ENCODE measurements at regions not wholly inside any gene's neighbourhood (a gene's known extent, or its start where the extent isn't known, plus 50 kb on each side); places are given as distances from the start of the nearest gene placed in this dataset.
"Not testable (repeated sequence)": the region's sequence is repeated elsewhere in the genome, so short reads cannot be mapped to it uniquely, and the experiment has no call there.

GRCh38 chr3:153245661-153246060, 83.6 kb downstream of the RAP2B start:
- WGBS, 3 donors: 93 to 100% (median 100%) methylated on average over 2 of the region's 2 CpGs
- no peaks in the 10 kb centered on the region for H3K9me3 ChIP-seq (ENCODE audit: control insufficient read depth in 2 of 2, insufficient read depth in 1 of 2, low read depth in 1 of 2, low read length in 1 of 2)
- no peak for FAIRE-seq

GRCh38 chr3:153246331-153246730, 84.3 kb downstream of the RAP2B start:
- Histone ChIP-seq H3K4me1 (ENCODE audit: control insufficient read depth in 3 of 3, insufficient read depth in 2 of 3, low read depth in 1 of 3, low read length in 2 of 3) (no peaks in the 10 kb centered on the region), H3K9me3 (ENCODE audit: control insufficient read depth in 2 of 2, insufficient read depth in 1 of 2, low read depth in 1 of 2, low read length in 1 of 2) (no peaks in the 10 kb centered on the region), H3K36me3 (ENCODE audit: control insufficient read depth in 3 of 3, insufficient read depth in 2 of 3, low read depth in 1 of 3, low read length in 3 of 3) (no peaks in the 10 kb centered on the region), H3K4me3 (ENCODE audit: low read depth in 1 of 3, low read length in 3 of 3) (no peak overlapping the region), H3K27ac (ENCODE audit: low read depth in 1 of 3, low read length in 2 of 3) (no peak overlapping the region), H3K27me3 (ENCODE audit: control insufficient read depth in 3 of 3, insufficient read depth in 3 of 3, low read length in 3 of 3) (no peaks in the 10 kb centered on the region)
- 0% methylated on average over 1 of the region's 1 CpG for WGBS, 3 donors
- DNase-seq (no peak), FAIRE-seq (no peak)

More at GRCh38 chr3:153245661-153246060, 83.6 kb downstream of the RAP2B start:
- Histone ChIP-seq H3K36me3 (ENCODE audit: control insufficient read depth in 3 of 3, insufficient read depth in 2 of 3, low read depth in 1 of 3, low read length in 3 of 3) (no peaks in the 10 kb centered on the region), H3K4me1 (ENCODE audit: control insufficient read depth in 3 of 3, insufficient read depth in 2 of 3, low read depth in 1 of 3, low read length in 2 of 3) (no peaks in the 10 kb centered on the region), H3K27ac (ENCODE audit: low read depth in 1 of 3, low read length in 2 of 3) (no peak overlapping the region), H3K27me3 (ENCODE audit: control insufficient read depth in 3 of 3, insufficient read depth in 3 of 3, low read length in 3 of 3) (no peaks in the 10 kb centered on the region), H3K4me3 (ENCODE audit: low read depth in 1 of 3, low read length in 3 of 3) (no peak overlapping the region)
- no peak for DNase-seq

DNA sequence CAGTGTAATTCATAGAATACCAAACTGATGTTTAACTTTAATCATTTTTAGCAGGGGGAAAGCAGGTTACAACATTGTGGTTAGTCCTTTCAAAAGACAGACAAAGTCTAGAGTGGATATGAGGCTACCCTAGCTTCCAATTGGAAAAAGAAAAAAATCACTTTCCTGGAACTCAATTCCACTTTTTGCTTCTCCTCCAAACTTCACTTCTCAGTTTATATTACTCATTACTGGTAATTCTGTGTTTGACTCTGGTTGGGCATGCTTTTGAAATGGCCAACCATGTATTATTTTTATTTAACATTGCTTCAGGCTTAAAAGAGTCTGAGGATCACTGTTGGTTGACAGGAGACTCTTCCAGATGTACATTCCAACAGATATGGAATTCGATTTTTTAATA, 84.8 kb downstream of the RAP2B start:
- H3K27ac ChIP-seq (ENCODE audit: low read depth in 1 of 3, low read length in 2 of 3): no peak overlapping the region
- H3K4me1 ChIP-seq (ENCODE audit: control insufficient read depth in 3 of 3, insufficient read depth in 2 of 3, low read depth in 1 of 3, low read length in 2 of 3): no peaks in the 10 kb centered on the region
- no peaks in the 10 kb centered on the region for H3K9me3 ChIP-seq (ENCODE audit: control insufficient read depth in 2 of 2, insufficient read depth in 1 of 2, low read depth in 1 of 2, low read length in 1 of 2)
- no peaks in the 10 kb centered on the region for H3K27me3 ChIP-seq (ENCODE audit: control insufficient read depth in 3 of 3, insufficient read depth in 3 of 3, low read length in 3 of 3)
- H3K36me3 ChIP-seq (ENCODE audit: control insufficient read depth in 3 of 3, insufficient read depth in 2 of 3, low read depth in 1 of 3, low read length in 3 of 3): no peaks in the 10 kb centered on the region
- 35 to 47% (median 40%) methylated on average over 1 of the region's 1 CpG for WGBS, 3 donors
- FAIRE-seq (no peak), DNase-seq (no peak)
- H3K4me3 ChIP-seq (ENCODE audit: low read depth in 1 of 3, low read length in 3 of 3): no peak overlapping the region

DNA sequence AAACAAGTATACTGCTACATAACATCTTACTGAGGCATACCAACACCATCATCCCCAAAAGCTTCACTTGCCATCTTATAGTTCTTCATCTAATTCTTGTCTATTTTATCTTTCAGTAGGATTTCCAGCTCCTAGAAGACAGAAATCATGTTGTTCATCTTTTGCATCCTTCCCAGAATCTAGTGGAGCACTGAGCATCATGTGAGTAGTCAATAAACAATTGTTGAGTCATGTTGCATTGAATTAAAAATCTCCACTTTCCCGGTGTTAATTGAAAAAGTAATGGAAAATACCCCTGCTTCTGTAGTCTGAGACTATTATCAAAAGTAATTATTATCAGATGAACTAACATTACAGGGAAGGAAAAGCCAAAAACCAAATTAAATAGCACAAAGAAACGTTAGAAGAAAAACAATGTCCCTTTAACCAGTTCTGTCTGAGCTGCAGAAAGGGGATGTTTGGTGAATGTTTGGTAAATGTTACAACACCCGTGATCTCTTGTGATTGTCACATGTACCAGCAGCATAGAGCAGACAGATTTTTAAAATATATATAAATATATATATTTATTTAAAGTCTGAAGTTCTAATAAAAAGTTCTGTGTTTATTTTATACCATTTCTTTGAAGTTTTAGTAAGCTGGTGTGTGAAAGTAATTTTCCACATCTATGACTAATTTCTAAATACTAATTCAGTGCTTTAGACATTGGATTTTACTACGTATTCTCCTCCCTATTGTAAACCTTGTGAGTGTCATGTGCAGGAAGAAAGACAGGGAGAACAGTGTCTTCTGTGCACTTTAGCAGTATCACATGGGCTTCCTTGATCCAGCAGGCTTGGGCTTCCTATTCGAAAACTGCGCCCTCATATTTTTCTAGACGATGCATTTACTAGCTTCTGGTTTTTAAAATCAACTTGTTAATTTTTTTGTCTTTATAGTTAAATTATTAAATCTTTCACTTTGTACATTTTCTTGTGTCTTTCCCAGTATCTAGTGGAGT, 85.6 kb downstream of the RAP2B start:
- no peaks in the 10 kb centered on the region for H3K9me3 ChIP-seq (ENCODE audit: control insufficient read depth in 2 of 2, insufficient read depth in 1 of 2, low read depth in 1 of 2, low read length in 1 of 2)
- DNase-seq (no peak), FAIRE-seq (no peak)
- H3K4me3 ChIP-seq (ENCODE audit: low read depth in 1 of 3, low read length in 3 of 3): no peak overlapping the region
- no peaks in the 10 kb centered on the region for H3K36me3 ChIP-seq (ENCODE audit: control insufficient read depth in 3 of 3, insufficient read depth in 2 of 3, low read depth in 1 of 3, low read length in 3 of 3)
- no peaks in the 10 kb centered on the region for H3K27me3 ChIP-seq (ENCODE audit: control insufficient read depth in 3 of 3, insufficient read depth in 3 of 3, low read length in 3 of 3)
- 59 to 66% (median 64%) methylated on average over 7 of the region's 7 CpGs for WGBS, 3 donors
- no peaks in the 10 kb centered on the region for H3K4me1 ChIP-seq (ENCODE audit: control insufficient read depth in 3 of 3, insufficient read depth in 2 of 3, low read depth in 1 of 3, low read length in 2 of 3)
- no peak overlapping the region for H3K27ac ChIP-seq (ENCODE audit: low read depth in 1 of 3, low read length in 2 of 3)

DNA sequence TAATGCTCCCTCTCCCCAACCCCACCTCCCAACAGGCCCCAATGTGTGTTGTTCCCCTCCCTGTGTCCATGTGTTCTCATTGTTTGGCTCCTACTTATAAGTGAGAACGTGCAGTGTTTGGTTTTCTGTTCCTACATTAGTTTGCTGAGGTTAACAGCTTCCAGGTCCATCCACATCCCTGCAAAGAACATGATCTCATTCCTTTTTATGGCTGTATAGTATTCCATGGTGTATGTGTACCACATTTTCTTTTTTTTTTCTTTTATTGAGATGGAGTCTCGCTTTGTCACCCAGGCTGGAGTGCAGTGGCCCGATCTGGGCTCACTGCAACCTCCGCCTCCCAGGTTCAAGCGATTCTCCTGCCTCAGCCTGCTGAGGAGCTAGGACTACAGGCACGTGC, 86.8 kb downstream of the RAP2B start:
- H3K27me3 ChIP-seq (ENCODE audit: control insufficient read depth in 3 of 3, insufficient read depth in 3 of 3, low read length in 3 of 3); H3K36me3 ChIP-seq (ENCODE audit: control insufficient read depth in 3 of 3, insufficient read depth in 2 of 3, low read depth in 1 of 3, low read length in 3 of 3); H3K4me1 ChIP-seq (ENCODE audit: control insufficient read depth in 3 of 3, insufficient read depth in 2 of 3, low read depth in 1 of 3, low read length in 2 of 3); H3K27ac ChIP-seq (ENCODE audit: low read depth in 1 of 3, low read length in 2 of 3); H3K9me3 ChIP-seq (ENCODE audit: control insufficient read depth in 2 of 2, insufficient read depth in 1 of 2, low read depth in 1 of 2, low read length in 1 of 2); H3K4me3 ChIP-seq (ENCODE audit: low read depth in 1 of 3, low read length in 3 of 3); DNase-seq; FAIRE-seq: not testable (repeated sequence)
- 83 to 93% (median 88%) methylated on average over 6 of the region's 6 CpGs for WGBS, 3 donors

DNA sequence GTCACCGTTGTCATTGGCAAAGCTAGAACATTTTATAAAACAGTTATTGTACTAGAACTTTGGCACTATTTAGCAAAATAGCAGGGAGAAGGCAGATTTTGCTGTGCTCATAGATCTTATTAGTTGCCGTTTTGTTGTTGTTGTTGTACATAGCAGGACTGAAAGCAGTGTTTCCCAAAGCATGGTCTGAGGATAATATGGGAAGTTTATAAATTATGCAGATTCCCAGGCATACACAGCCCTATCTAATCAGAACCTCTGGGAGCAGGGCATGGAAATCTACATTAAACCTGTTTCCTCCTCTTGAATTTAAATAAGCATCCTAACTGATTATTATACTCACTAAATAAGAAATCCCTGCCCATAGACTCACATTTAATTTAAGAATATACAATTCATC, 87.9 kb downstream of the RAP2B start:
- Histone ChIP-seq H3K36me3 (ENCODE audit: control insufficient read depth in 3 of 3, insufficient read depth in 2 of 3, low read depth in 1 of 3, low read length in 3 of 3) (no peaks in the 10 kb centered on the region), H3K27me3 (ENCODE audit: control insufficient read depth in 3 of 3, insufficient read depth in 3 of 3, low read length in 3 of 3) (no peaks in the 10 kb centered on the region), H3K4me3 (ENCODE audit: low read depth in 1 of 3, low read length in 3 of 3) (no peak overlapping the region), H3K4me1 (ENCODE audit: control insufficient read depth in 3 of 3, insufficient read depth in 2 of 3, low read depth in 1 of 3, low read length in 2 of 3) (no peaks in the 10 kb centered on the region), H3K9me3 (ENCODE audit: control insufficient read depth in 2 of 2, insufficient read depth in 1 of 2, low read depth in 1 of 2, low read length in 1 of 2) (no peaks in the 10 kb centered on the region), H3K27ac (ENCODE audit: low read depth in 1 of 3, low read length in 2 of 3) (no peak overlapping the region)
- FAIRE-seq (no peak), DNase-seq (no peak)
- 81 to 90% (median 84%) methylated on average over 2 of the region's 2 CpGs for WGBS, 3 donors

DNA sequence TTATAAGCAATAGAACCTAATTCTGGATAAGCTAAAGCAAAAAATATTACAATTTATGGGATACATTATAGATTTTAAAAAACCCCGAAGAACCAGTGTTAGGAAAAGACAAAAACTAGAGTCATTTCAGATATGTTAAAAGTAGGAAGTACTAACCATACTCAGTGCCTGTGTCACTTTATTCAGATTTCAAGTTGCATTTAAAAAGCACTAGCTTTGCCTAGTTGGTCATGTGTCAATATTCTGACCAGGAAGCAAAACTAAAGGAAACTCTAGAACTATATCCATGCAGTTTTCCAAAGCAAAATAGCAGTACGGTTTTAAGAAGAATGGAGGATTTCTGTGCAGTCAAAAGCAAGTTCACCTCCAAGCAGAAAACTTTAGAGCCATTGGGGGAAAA, 88.4 kb downstream of the RAP2B start:
- Histone ChIP-seq H3K27me3 (ENCODE audit: control insufficient read depth in 3 of 3, insufficient read depth in 3 of 3, low read length in 3 of 3) (no peaks in the 10 kb centered on the region), H3K27ac (ENCODE audit: low read depth in 1 of 3, low read length in 2 of 3) (no peak overlapping the region), H3K4me3 (ENCODE audit: low read depth in 1 of 3, low read length in 3 of 3) (no peak overlapping the region), H3K9me3 (ENCODE audit: control insufficient read depth in 2 of 2, insufficient read depth in 1 of 2, low read depth in 1 of 2, low read length in 1 of 2) (no peaks in the 10 kb centered on the region), H3K36me3 (ENCODE audit: control insufficient read depth in 3 of 3, insufficient read depth in 2 of 3, low read depth in 1 of 3, low read length in 3 of 3) (no peaks in the 10 kb centered on the region), H3K4me1 (ENCODE audit: control insufficient read depth in 3 of 3, insufficient read depth in 2 of 3, low read depth in 1 of 3, low read length in 2 of 3) (no peaks in the 10 kb centered on the region)
- WGBS, 3 donors: 79 to 82% (median 80%) methylated on average over 2 of the region's 2 CpGs
- FAIRE-seq (no peak), DNase-seq (no peak)

GRCh38 chr3:153252963-153253362, 90.9 kb downstream of the RAP2B start:
- Histone ChIP-seq H3K27ac (ENCODE audit: low read depth in 1 of 3, low read length in 2 of 3) (no peak overlapping the region), H3K36me3 (ENCODE audit: control insufficient read depth in 3 of 3, insufficient read depth in 2 of 3, low read depth in 1 of 3, low read length in 3 of 3) (no peaks in the 10 kb centered on the region), H3K4me3 (ENCODE audit: low read depth in 1 of 3, low read length in 3 of 3) (no peak overlapping the region), H3K4me1 (ENCODE audit: control insufficient read depth in 3 of 3, insufficient read depth in 2 of 3, low read depth in 1 of 3, low read length in 2 of 3) (no peaks in the 10 kb centered on the region), H3K27me3 (ENCODE audit: control insufficient read depth in 3 of 3, insufficient read depth in 3 of 3, low read length in 3 of 3) (no peaks in the 10 kb centered on the region), H3K9me3 (ENCODE audit: control insufficient read depth in 2 of 2, insufficient read depth in 1 of 2, low read depth in 1 of 2, low read length in 1 of 2) (no peaks in the 10 kb centered on the region)
- WGBS, 3 donors: 85 to 98% (median 86%) methylated on average over 3 of the region's 3 CpGs
- no peak for DNase-seq
- FAIRE-seq: no peak

- H3K36me3 ChIP-seq (ENCODE audit: control insufficient read depth in 3 of 3, insufficient read depth in 2 of 3, low read depth in 1 of 3, low read length in 3 of 3): no peaks in the 10 kb centered on the region
- H3K4me1 ChIP-seq (ENCODE audit: control insufficient read depth in 3 of 3, insufficient read depth in 2 of 3, low read depth in 1 of 3, low read length in 2 of 3): no peaks in the 10 kb centered on the region
- no peaks in the 10 kb centered on the region for H3K27me3 ChIP-seq (ENCODE audit: control insufficient read depth in 3 of 3, insufficient read depth in 3 of 3, low read length in 3 of 3)
- WGBS, 3 donors: 86 to 94% (median 87%) methylated on average over 5 of the region's 5 CpGs
- H3K4me3 ChIP-seq (ENCODE audit: low read depth in 1 of 3, low read length in 3 of 3): no peak overlapping the region
- DNase-seq (no peak), FAIRE-seq (no peak)
- no peaks in the 10 kb centered on the region for H3K9me3 ChIP-seq (ENCODE audit: control insufficient read depth in 2 of 2, insufficient read depth in 1 of 2, low read depth in 1 of 2, low read length in 1 of 2)
- no peak overlapping the region for H3K27ac ChIP-seq (ENCODE audit: low read depth in 1 of 3, low read length in 2 of 3)
Measured at GRCh38 chr3:153254361-153254760, 92.3 kb downstream of the RAP2B start.
